GM19463 (cell line): ENCODE measurements at regions not wholly inside any gene's neighbourhood (a gene's known extent, or its start where the extent isn't known, plus 50 kb on each side); places are given as distances from the start of the nearest gene placed in this dataset.
"Not testable (repeated sequence)": the region's sequence is repeated elsewhere in the genome, so short reads cannot be mapped to it uniquely, and the experiment has no call there.

Source experiments
- ATAC-seq: cut with Tn5 transposase; IDR thresholded peaks from one replicate; pipeline ENCODE4 v1.9.1; 2021; ENCODE audit warnings: mild to moderate bottlenecking, moderate library complexity; ENCODE audit not compliant: unreplicated experiment

DNA sequence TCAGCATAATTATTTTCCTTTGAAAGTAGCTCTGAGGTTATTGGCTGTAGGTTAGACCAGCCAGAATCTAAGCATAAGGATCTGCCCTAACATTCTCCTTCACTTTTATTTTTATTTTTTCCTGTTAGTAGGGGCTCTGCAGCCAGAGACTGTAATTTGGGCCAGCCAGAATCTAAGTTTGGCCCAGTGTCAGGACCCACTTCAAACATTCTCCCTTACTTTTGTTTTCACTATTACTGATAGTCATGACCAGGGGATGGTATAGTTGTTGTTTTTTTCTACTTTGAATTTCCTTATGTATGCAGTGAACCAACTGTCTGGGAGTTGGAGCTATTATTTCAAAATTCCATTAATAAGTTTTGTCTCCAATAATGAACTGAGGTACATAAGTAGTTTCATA lies 121.0 kb upstream of the MBNL1 start:
- no peak for ATAC-seq

DNA sequence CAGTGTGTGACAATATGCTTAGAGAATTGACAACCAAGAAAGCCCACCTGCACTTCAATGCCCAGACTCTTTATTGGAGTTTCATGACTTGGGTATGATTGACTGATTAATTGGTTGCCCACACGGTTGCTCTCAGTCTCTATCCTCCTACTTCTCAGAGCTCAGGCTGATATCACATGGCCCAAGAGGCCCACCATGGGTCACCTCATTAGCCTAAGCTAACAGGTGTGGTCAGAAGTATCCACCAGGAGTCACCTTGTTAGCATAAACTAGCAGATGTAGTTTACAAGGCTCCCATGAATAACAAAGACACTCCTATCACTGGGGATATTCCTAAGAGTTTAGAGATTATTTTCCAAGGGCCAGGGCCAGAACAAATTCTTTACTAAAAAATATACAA lies 120.2 kb upstream of the MBNL1 start:
- ATAC-seq, result no peak

DNA sequence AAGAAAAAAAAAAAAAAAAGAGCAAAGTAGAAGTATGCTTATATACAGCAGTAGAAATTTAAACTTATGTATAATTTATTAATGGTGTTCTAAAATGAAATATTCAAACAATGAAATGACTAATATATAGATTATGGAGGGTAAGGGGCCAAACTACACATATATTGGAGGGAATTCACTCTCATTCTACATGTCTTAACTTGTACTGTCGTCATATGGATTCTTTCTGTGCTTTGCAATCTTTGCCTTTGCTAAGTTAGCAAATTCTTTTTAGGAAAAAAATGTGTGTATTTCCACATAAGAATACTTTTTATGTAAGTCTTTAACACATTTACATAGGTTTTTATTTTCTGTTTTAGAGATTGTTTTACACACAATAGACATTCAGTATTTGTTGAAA lies 118.9 kb upstream of the MBNL1 start:
- ATAC-seq, result no peak

DNA sequence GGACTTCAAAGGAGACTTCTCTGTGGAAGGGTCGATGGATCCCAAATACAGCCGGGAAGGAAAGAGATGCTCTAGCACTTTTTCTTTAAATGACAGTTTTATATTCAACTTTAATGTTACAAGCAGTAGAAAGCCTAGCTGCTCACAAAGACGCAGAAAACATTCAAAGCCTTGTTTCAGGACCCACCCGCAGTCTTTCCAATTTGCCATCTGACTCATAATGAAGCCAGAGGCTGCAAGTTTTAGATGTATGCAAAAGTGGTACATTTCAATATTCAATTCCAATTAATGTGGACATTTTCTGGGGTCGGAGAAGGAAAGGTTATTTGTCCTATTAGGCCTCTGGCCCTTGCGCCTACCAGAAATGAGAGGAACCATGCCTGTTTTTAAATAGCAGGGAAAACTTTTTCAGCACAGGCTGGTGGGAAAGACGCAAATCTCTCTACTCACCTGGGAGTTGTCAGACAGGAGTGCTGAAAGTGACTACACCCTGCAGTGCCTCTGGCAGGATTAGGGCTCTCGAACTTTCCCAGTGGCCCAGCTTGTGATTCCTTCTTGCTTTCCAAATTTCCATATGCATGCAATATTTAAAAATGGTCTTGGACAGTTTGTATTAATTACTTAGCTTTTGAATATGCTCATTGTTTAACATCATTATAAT lies 117.4 kb upstream of the MBNL1 start:
- no peak for ATAC-seq

DNA sequence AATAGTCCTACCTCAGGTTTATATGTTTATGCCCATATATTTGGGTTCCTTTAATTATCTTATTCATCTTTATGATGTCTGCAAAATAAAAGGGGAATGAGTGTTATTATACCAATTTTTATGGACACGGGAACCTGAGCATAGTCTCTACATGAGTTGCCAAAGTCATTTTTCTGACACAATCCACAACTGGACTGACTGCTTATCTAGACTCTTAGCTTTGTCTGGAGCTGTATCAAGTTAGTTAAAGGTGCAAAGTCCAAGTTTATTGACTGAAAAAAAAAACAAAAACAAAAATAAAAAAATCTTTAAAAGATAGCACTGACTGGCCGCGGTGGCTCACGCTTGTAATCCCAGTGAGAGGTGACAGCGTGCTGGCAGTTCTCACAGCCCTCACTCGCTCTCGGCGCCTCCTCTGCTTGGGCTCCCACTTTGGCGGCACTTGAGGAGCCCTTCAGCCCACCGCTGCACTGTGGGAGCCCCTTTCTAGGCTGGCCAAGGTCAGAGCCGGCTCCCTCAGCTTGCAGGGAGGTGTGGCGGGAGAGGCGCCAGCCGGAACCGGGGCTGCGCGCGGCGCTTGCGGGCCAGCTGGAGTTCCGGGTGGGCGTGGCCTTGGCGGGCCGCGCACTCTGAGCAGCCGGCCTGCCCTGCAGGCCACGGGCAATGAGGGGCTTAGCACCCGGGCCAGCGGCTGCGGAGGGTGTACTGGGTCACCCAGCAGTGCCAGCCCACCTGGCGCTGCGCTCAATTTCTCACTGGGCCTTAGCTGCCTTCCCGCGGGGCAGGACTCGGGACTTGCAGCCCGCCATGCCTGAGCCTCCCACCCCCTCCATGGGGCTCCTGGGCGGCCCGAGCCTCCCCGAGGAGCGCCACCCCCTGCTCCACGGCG lies 116.6 kb upstream of the MBNL1 start:
- ATAC-seq, result not testable (repeated sequence)

GRCh38 chr3:152153115-152153514 lies 115.6 kb upstream of the MBNL1 start:
- ATAC-seq, result not testable (repeated sequence)

DNA sequence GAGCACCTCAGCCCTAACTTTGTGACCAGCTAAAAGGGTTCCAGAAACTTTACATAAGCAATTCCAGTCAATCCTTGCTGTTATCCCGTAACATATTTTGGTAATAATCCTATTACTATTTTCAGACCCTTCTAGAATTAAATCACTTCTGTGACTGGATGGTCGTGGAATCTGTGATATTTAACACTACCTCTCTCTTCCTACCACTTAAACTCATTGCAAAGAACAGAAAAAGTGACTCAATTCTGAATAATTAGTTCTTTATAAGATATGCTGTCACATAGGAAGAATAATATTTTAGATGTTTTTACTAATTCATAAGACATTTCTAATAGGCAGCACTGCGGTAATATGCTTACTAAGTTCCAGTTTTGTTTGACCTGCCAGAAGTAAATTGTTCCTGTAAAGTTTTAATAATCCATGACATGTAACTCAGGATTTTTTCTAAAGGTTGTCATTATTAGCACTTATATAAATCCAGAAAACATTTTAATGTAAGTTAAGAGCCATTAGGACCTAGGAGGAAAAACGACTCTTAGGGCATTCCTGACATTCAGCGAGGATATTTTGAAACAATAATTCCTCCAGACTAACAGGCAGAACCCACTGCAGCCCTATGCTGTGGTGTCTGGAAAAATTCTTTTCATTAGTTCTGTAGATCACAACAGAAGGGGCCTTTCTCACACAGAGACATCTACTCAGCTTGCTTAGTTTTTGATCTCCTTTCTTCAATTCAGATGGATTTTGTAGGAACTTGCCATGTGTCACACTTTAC lies 113.3 kb upstream of the MBNL1 start:
- ATAC-seq, result no peak

GRCh38 chr3:152156880-152157279 lies 111.8 kb upstream of the MBNL1 start:
- no peak for ATAC-seq

DNA sequence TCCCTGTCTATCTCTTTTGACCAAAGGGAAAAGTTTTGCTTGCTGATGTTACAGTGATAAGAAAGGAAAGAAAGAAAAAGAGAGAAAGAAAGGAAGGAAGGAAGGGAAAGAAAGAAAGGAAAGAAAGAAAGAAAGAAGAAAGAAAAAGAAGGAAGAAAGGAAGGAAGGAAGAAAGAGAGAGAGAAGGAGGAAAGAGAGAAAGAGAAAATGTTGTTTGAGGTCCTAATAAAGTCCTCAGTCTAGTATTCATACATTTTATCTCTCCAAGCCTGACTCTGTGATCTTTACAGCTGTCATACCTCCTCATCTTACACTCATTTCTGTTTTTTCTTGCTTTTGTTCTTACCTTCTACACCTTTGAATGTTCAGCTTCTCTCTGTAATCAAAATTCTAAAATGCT lies 111.4 kb upstream of the MBNL1 start:
- ATAC-seq, result no peak

DNA sequence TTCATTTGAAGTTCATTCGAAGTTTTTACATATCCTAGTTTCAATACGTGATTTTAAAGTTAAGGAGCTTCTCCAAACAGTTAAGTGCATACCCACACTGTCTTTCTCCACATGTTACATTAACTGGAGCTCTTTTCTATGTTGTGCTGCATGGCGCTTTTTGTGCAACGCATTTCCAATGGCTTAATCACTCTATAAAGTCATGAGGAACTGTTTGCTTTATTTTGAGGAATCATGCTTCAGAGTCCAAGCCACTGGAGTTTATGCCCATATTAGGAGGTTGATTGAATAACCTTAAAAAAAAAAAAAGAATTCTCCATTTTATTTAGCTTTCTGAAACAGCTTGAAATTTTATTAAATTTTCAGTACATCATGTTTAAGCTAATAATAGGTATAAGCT lies 109.4 kb upstream of the MBNL1 start:
- no peak for ATAC-seq

- ATAC-seq, result no peak
Observed at GRCh38 chr3:152160350-152161011, 108.2 kb upstream of the MBNL1 start.

GRCh38 chr3:152172460-152172859 lies 96.3 kb upstream of the MBNL1 start:
- ATAC-seq, result no peak

DNA sequence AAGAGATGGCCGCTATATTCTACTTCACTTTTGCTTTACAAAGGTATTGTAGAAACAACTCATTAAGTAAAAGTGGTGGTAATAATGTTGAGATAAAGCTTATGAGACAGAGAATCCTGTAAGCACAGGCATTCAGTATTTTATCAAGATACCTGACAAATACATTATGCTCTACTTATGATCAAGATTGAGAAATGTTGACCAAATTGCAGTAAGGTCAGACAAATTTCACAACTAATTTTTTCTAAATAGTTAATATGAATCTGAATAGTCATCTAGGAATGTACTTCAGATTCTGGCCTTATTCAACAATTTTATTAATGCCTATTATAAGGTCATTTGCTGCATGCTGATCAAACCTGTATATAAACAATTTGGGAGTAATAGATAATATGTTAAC lies 95.1 kb upstream of the MBNL1 start:
- no peak for ATAC-seq

DNA sequence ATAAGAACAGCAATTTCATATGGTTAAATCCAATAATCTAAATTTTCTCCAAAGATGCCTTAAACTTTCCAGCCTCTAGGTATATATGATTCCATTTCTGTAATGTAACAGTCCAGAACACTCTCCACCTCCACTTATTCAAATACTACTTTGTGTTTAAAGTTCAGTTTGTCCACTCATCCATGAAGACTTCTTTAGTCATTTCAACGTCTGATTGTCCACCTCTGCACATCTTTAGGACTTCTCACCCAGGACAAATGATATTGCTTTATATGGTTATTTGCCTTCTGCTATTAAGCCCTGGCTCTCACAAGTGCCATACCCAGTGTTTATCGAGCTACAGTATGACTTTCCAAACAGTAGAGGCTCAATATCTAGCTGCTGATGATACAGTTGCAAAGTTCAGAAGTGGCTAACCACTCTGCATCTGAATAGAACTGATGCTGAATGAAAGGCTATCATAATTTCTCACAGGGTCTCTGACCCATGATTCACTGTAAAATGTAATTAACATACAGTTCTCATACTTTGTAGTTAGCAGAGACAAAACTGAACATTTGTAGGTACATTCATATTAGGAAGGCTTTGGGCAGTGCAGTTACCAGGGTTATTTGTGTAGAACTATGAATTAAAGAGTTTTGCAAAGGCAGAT lies 93.7 kb upstream of the MBNL1 start:
- no peak for ATAC-seq

GRCh38 chr3:152175528-152175889 lies 93.2 kb upstream of the MBNL1 start:
- ATAC-seq, result no peak

GRCh38 chr3:152176241-152176640 lies 92.5 kb upstream of the MBNL1 start:
- ATAC-seq, result no peak

GRCh38 chr3:152176998-152177397 lies 91.7 kb upstream of the MBNL1 start:
- ATAC-seq, result no peak

- peak; percentile 95 for ATAC-seq
Observed at GRCh38 chr3:152177757-152178156, 91.0 kb upstream of the MBNL1 start.

- peak; percentile 80 for ATAC-seq
Observed at GRCh38 chr3:152183473-152183872, 85.3 kb upstream of the MBNL1 start.

DNA sequence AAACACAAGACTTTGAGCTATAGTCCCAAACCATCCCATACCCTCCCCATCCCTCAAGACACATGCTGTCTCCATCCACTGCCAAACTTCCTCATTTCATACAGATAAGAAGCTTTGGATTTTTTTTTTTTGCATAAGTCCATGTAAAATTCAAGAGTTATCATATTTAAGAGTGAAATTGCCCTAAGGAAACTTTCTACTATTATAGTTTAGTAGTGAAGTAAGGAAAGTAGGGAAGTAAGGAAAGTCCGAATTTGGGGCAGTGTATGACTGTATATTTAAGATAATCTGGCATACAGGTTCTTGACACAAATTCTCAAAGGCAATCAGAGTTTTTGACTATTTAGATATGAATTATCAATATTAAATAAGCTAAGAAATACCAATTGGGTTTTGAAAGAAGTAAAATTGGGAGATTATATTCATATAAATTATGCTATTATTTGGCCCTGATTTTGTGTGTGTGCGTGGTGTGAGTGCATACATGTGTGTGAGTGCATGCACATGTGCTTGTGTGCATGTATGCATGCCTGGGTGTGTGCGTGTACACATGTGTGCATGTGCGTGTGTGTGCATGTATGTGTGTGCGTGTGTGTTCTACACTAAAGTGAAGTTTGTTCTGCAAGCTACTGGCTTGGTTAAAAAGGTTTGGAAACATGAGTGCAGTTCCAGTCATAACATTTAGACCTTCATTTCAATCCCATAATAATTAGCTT lies 83.6 kb upstream of the MBNL1 start:
- ATAC-seq, result no peak
